K562 (cell line): ENCODE measurements at regions not wholly inside any gene's neighbourhood (a gene's known extent, or its start where the extent isn't known, plus 50 kb on each side); places are given as distances from the start of the nearest gene placed in this dataset.
"Not testable (repeated sequence)": the region's sequence is repeated elsewhere in the genome, so short reads cannot be mapped to it uniquely, and the experiment has no call there.

Experiments used
- ATAC-seq: fragments of 200-7000 bp; cut with Tn5 transposase; 3 replicates; pipeline ENCODE4 v1.9.1; 2020; ENCODE audit warnings: moderate library complexity
- BruUV-seq: library from RNA; stranded (reverse); fragments of 400-500 nt; replicated peaks from 2 replicates; lab custom pipeline; 2021; lab: Mats Ljungman, UMichigan
- CTCF ChIA-PET: fragments of 300-600 bp; formaldehyde crosslinking; extraction: SDS; loops from one replicate; lab custom pipeline; 2021; ENCODE audit warnings: low intra/inter-chr PET ratio; lab: Yijun Ruan, JAX
- POLR2A ChIA-PET: fragments of 300-600, 350-650 bp; sonication (Branson Sonifier 250); formaldehyde crosslinking; extraction: SDS; loops from one replicate; lab custom pipeline; 2021; ENCODE audit warnings: antibody characterized with exemption, inconsistent platforms; lab: Yijun Ruan, JAX
- DNase-seq, 4 experiments: peaks; one replicate each; pipeline versions ENCODE4 v3.0.0 to v3.0.0-alpha.2; 2011 to 2018; ENCODE audit warnings: low spot score in 3 of 4, mixed read lengths in 3 of 4; ENCODE audit errors: extremely low read depth in 1 of 4
- FAIRE-seq: peaks from 2 replicates; lab custom pipeline; 2011; peaks lifted over from hg19 to GRCh38; lab: Jason Lieb, UNC
- H2AFZ ChIP-seq: 2 replicates; pipeline ENCODE4 v1.6.0; 2011; ENCODE audit warnings: low read depth, low read length, control low read depth, inconsistent platforms
- H3K27ac ChIP-seq: fragments of 200-600 bp; 3 replicates; pipeline ENCODE4 v1.8.0; 2011; ENCODE audit warnings: low read depth, mild to moderate bottlenecking, control low read depth, inconsistent platforms, low read length, moderate library complexity, mixed read lengths; ENCODE audit errors: extremely low read depth
- H3K27me3 ChIP-seq, 2 experiments: fragments of 300-600 bp in 1 of 2; 2 replicates in 1 of 2; 3 replicates in 1 of 2; pipeline versions ENCODE4 v1.6.0 to v1.8.0; 2011; ENCODE audit warnings: inconsistent platforms in 2 of 2, low read length in 2 of 2, mild to moderate bottlenecking in 1 of 2, mixed read lengths in 1 of 2, moderate library complexity in 1 of 2; ENCODE audit not compliant: control insufficient read depth in 2 of 2, insufficient read depth in 2 of 2
- H3K36me3 ChIP-seq: fragments of 300-600 bp; 3 replicates; pipeline ENCODE4 v1.8.0; 2011; ENCODE audit warnings: mild to moderate bottlenecking, low read length, inconsistent platforms; ENCODE audit not compliant: control insufficient read depth, insufficient read depth
- H3K4me1 ChIP-seq, 2 experiments: fragments of 200-600 bp in 1 of 2; replicated peaks in 1 of 2; 2 replicates in 1 of 2; 3 replicates in 1 of 2; pipeline versions ENCODE4 v1.5.1 to v1.8.0; 2011; ENCODE audit warnings: inconsistent platforms in 2 of 2, low read length in 2 of 2, mild to moderate bottlenecking in 1 of 2, mixed read lengths in 1 of 2, moderate library complexity in 1 of 2; ENCODE audit not compliant: control insufficient read depth in 2 of 2, insufficient read depth in 2 of 2
- H3K4me2 ChIP-seq: 2 replicates; pipeline ENCODE4 v1.6.1; 2011; ENCODE audit warnings: low read length, control low read depth, inconsistent platforms, mixed read lengths; ENCODE audit not compliant: insufficient read depth
- H3K4me3 ChIP-seq: fragments of 200-600 bp; sonication (generic), shearing (Covaris generic); 2 replicates; pipeline ENCODE4 v1.5.1; 2016; ENCODE audit warnings: control low read depth, inconsistent platforms
- H3K79me2 ChIP-seq: fragments of 200-600 bp; 3 replicates; pipeline ENCODE4 v1.8.0; 2011; ENCODE audit warnings: low read length, inconsistent platforms; ENCODE audit not compliant: control insufficient read depth, insufficient read depth
- H3K9ac ChIP-seq, 2 experiments: 2 replicates each; pipeline versions ENCODE4 v1.6.0 to v1.6.1; 2011; ENCODE audit warnings: low read depth in 2 of 2, low read length in 2 of 2, control low read depth in 1 of 2, inconsistent platforms in 1 of 2, mild to moderate bottlenecking in 1 of 2, mixed read lengths in 1 of 2; ENCODE audit not compliant: insufficient read depth in 1 of 2
- H3K9me1 ChIP-seq: one replicate; pipeline ENCODE4 v1.6.0; 2011; ENCODE audit warnings: inconsistent platforms, mild to moderate bottlenecking, low read length, moderate library complexity; ENCODE audit not compliant: control insufficient read depth, insufficient read depth
- H3K9me3 ChIP-seq: replicated peaks from 2 replicates; pipeline ENCODE4 v1.5.1; 2011; ENCODE audit warnings: low read depth, low read length, inconsistent platforms; ENCODE audit not compliant: control insufficient read depth, insufficient read depth
- H4K20me1 ChIP-seq: replicated peaks from 2 replicates; pipeline ENCODE4 v1.6.1; 2011; ENCODE audit warnings: low read length, inconsistent platforms, mixed read lengths; ENCODE audit not compliant: control insufficient read depth, insufficient read depth
- CEBPB ChIP-seq: fragments of 450-650 bp; IDR thresholded peaks from 2 replicates; pipeline ENCODE4 v1.6.1; 2016; ENCODE audit warnings: missing genetic modification characterization, missing compliant biosample characterization
- CEBPG ChIP-seq, 3 experiments: fragments of 200-800 bp in 1 of 3; sonication (Bioruptor generic) in 1 of 3; sonication (generic) in 1 of 3; formaldehyde crosslinking in 1 of 3; IDR thresholded peaks in 2 of 3; conservative IDR thresholded peaks in 1 of 3; 2 replicates each; pipeline versions ENCODE4 v1.6.1 to v1.8.0; 2016 to 2022; ENCODE audit warnings: missing compliant biosample characterization in 2 of 3, missing genetic modification characterization in 2 of 3, mild to moderate bottlenecking in 1 of 3, missing genetic modification reagents in 1 of 3
- RBFOX2 ChIP-seq: fragments of 200-400 bp; formaldehyde crosslinking; IDR thresholded peaks from 2 replicates; pipeline ENCODE4 v1.6.1; 2017; ENCODE audit warnings: low read depth, mild to moderate bottlenecking, low read length, moderate library complexity
- SLC30A9 ChIP-seq: fragments of 250-450 bp; sonication (Bioruptor Pico); IDR thresholded peaks from 2 replicates; pipeline ENCODE4 v1.8.0; 2022; ENCODE audit warnings: mild to moderate bottlenecking, moderate library complexity
- WGBS: fragments of 100-300 bp; shearing (Covaris generic); methylation state at CpG from one replicate; pipeline ENCODE4 v1.1.6; 2016; ENCODE audit warnings: low coverage, mixed read lengths; ENCODE audit not compliant: insufficient coverage; ENCODE audit errors: missing lambda C conversion rate; 5-methylcytosine and 5-hydroxymethylcytosine counted together
- in situ Hi-C: fragments of 300-500 bp; cut with MboI; formaldehyde crosslinking; loops from 4 replicates; pipeline ENCODE4 v1.15.0; 2018; ENCODE audit warnings: inconsistent platforms, mixed read lengths
- intact Hi-C: fragments of 100-400 bp; cut with micrococcal nuclease; formaldehyde crosslinking; loops from 2 replicates; pipeline ENCODE4 v1.14.2; 2022

- Histone ChIP-seq H3K36me3 (no peaks in the 10 kb centered on the region), H3K4me1 (peaks cover 0 to 7% of the 10 kb centered on the region in 2 experiments; a peak in 1 of 5 replicates), H3K4me2 (no peak overlapping the region), H3K9me3 (no peaks in the 10 kb centered on the region), H3K9ac (no peak overlapping the region), H3K79me2 (no peaks in the 10 kb centered on the region), H3K4me3 (no peak overlapping the region), H3K27ac (no peak overlapping the region), H2AFZ (no peak overlapping the region), H4K20me1 (no peaks in the 10 kb centered on the region), H3K27me3 (no peaks in the 10 kb centered on the region), H3K9me1 (no peaks in the 10 kb centered on the region)
- TF ChIP-seq SLC30A9 (CRISPR knock-in tag) (no peak), RBFOX2 (no peak), CEBPB (tag) (peak; percentile 81), CEBPG (CRISPR knock-in tag; IDR thresholded peaks at IDR 0.05) (no peak), CEBPG (tag; conservative IDR thresholded peaks at IDR 0.05 in 1 of 2, IDR thresholded peaks at IDR 0.05 in 1 of 2) (peak; percentile 43 to 89)
- in situ Hi-C loops (no loop called here), intact Hi-C loops (no loop called here)
- ATAC-seq: no peak
- ChIA-PET POLR2A (no interaction called here), CTCF (no interaction called here)
- no peak for DNase-seq
- no peak for FAIRE-seq
- no TSS peak for BruUV-seq
These were observed 242.5 kb upstream of the PLXNA2 start for GRCh38 chr1:208486677-208487076.

GRCh38 chr1:208488432-208488831, 244.2 kb upstream of the PLXNA2 start:
- H3K27ac ChIP-seq, H3K9me1 ChIP-seq, H3K9ac ChIP-seq, H2AFZ ChIP-seq, H3K36me3 ChIP-seq, DNase-seq, H3K79me2 ChIP-seq, H3K4me2 ChIP-seq, in situ Hi-C loops, H3K9me3 ChIP-seq, H3K27me3 ChIP-seq, FAIRE-seq, CTCF ChIA-PET, H4K20me1 ChIP-seq, BruUV-seq, ATAC-seq, H3K4me1 ChIP-seq, H3K4me3 ChIP-seq, intact Hi-C loops: not testable (repeated sequence)
- 2% methylated on average over 15 of the region's 36 CpGs for WGBS
- POLR2A ChIA-PET: interaction anchor here (0.7 to 1.1 kb wide), 3 partner anchors 9 to 466 kb away, joined by 3 to 4 read pairs (median 3); no protein-coding TSS in a partner anchor
